Lung (tissue), 11 donors: ENCODE measurements at regions not wholly inside any gene's neighbourhood (a gene's known extent, or its start where the extent isn't known, plus 50 kb on each side); places are given as distances from the start of the nearest gene placed in this dataset.

Experiments
- ATAC-seq: fragments of 200-7000 bp; cut with Tn5 transposase; one replicate; pipeline ENCODE4 v1.9.1; 2020; ENCODE audit warnings: moderate number of reproducible peaks; ENCODE audit not compliant: insufficient read depth, low FRiP score
- DNase-seq, 3 donors: peaks; one replicate each; pipeline ENCODE4 v3.0.0-alpha.2; 2013 to 2017
- H3K27ac ChIP-seq, 2 donors: one replicate each; pipeline ENCODE4 v1.5.1; 2013; ENCODE audit warnings: mild to moderate bottlenecking in 2 of 2, moderate library complexity in 2 of 2, control low read depth in 1 of 2, inconsistent platforms in 1 of 2, low read depth in 1 of 2, low read length in 1 of 2
- H3K27me3 ChIP-seq, 3 donors: one replicate each; pipeline ENCODE4 v1.5.1; 2013; ENCODE audit warnings: low read length in 2 of 3; ENCODE audit not compliant: control insufficient read depth in 3 of 3, insufficient read depth in 3 of 3
- H3K36me3 ChIP-seq, 4 donors: one replicate each; pipeline ENCODE4 v1.5.1; 2013; ENCODE audit warnings: low read length in 4 of 4, mild to moderate bottlenecking in 1 of 4, moderate library complexity in 1 of 4; ENCODE audit not compliant: control insufficient read depth in 4 of 4, insufficient read depth in 4 of 4
- H3K4me1 ChIP-seq, 5 donors: one replicate each; pipeline ENCODE4 v1.5.1; 2013; ENCODE audit warnings: low read length in 5 of 5, mild to moderate bottlenecking in 2 of 5, moderate library complexity in 1 of 5; ENCODE audit not compliant: control insufficient read depth in 5 of 5, insufficient read depth in 5 of 5
- H3K4me3 ChIP-seq: one replicate; pipeline ENCODE4 v1.5.1; 2013; ENCODE audit warnings: mild to moderate bottlenecking, control low read depth, moderate library complexity
- H3K9ac ChIP-seq, 2 donors: one replicate each; pipeline ENCODE4 v1.5.1; 2013; ENCODE audit warnings: low read length in 2 of 2, control low read depth in 1 of 2; ENCODE audit not compliant: insufficient read depth in 1 of 2
- H3K9me3 ChIP-seq, 4 donors: one replicate each; pipeline ENCODE4 v1.5.1; 2013; ENCODE audit warnings: low read length in 3 of 4, mild to moderate bottlenecking in 1 of 4, moderate library complexity in 1 of 4; ENCODE audit not compliant: control insufficient read depth in 4 of 4, insufficient read depth in 3 of 4
- WGBS, 2 donors: extraction: QIAGEN DNeasy Blood & Tissue Kit; methylation state at CpG; one replicate each; pipeline ENCODE4 v1.1.7; 2013; 5-methylcytosine and 5-hydroxymethylcytosine counted together
- TF ChIP-seq, protein P1 (sequence below): IDR thresholded peaks from 2 replicates; pipeline ENCODE4 v1.5.1; 2012; ENCODE audit warnings: mild to moderate bottlenecking; ENCODE audit errors: control extremely low read depth, extremely low read depth
- donor health status: control.
- donor health status: control.
- donor health status: Bipolar disorder and iron deficiency.
- donor health status: healthy.
- donor health status: DM: yes; HTN: yes; CAD: no.

DNA sequence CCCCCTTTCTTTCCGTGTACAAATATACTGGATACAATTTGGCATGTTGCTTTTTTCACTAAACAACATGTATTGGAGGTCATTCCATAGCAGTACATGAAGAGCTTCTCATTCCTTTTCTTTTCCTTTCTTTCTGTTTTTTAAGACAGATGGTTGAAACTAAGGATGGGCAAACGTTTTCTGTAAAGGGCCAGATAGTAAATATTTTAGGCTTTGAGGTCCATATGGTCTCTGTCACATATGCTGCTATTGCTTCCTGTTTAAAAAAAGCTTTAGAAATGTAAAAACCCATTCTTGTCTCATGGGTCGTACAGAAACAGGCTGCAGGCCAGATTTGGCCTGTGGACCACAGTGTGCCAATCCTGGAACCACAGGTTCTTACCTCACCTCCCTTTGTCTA, 160.1 kb downstream of the ACER2 start:
- DNase-seq = peak; percentile 19 to 72 (median 36)
- TF ChIP-seq, protein P1, sequence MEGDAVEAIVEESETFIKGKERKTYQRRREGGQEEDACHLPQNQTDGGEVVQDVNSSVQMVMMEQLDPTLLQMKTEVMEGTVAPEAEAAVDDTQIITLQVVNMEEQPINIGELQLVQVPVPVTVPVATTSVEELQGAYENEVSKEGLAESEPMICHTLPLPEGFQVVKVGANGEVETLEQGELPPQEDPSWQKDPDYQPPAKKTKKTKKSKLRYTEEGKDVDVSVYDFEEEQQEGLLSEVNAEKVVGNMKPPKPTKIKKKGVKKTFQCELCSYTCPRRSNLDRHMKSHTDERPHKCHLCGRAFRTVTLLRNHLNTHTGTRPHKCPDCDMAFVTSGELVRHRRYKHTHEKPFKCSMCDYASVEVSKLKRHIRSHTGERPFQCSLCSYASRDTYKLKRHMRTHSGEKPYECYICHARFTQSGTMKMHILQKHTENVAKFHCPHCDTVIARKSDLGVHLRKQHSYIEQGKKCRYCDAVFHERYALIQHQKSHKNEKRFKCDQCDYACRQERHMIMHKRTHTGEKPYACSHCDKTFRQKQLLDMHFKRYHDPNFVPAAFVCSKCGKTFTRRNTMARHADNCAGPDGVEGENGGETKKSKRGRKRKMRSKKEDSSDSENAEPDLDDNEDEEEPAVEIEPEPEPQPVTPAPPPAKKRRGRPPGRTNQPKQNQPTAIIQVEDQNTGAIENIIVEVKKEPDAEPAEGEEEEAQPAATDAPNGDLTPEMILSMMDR = no peak
- Histone ChIP-seq H3K36me3 (no peaks in the 10 kb centered on the region), H3K9me3 (no peaks in the 10 kb centered on the region), H3K9ac (no peak overlapping the region), H3K4me1 (peaks cover 0 to 11% (median 0%) of the 10 kb centered on the region in 5 donors), H3K27me3 (no peaks in the 10 kb centered on the region), H3K27ac (no peak overlapping the region), H3K4me3 (no peak overlapping the region)
- no peak for ATAC-seq
- 34 to 55% methylated on average over 3 of the region's 3 CpGs for WGBS, 2 donors

DNA sequence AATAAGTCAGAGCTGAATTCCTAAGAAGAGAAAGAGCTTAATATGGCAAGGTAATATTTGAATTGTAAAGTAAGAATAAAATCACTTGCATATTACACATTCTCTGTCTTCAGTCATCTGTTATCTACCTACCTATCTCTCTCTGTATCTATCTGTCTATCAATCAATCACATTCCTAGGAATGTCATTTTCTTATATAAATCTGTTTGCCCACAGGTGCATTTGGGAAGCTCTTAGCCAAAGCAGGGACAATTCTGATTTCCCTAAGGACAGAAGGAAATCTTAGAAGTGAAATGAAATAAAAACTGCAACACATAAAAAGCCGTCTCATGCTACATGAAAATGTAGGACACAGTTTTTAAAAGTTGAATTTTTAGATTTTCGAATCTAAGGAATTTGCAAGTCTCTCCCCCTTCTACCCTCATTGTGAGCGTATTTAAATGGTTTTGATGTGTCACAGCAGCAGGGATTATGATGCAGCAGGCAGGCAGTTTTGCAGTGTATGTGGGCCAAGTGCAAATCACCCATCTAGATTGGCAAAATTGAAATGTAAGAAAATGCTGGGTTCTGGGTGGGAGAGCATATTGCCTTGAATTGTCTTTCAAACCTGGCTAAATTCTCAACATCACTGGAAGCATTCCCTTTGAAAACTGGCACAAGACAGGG, 155.7 kb downstream of the ACER2 start:
- Histone ChIP-seq H3K36me3 (no peaks in the 10 kb centered on the region), H3K27me3 (no peaks in the 10 kb centered on the region)

DNA sequence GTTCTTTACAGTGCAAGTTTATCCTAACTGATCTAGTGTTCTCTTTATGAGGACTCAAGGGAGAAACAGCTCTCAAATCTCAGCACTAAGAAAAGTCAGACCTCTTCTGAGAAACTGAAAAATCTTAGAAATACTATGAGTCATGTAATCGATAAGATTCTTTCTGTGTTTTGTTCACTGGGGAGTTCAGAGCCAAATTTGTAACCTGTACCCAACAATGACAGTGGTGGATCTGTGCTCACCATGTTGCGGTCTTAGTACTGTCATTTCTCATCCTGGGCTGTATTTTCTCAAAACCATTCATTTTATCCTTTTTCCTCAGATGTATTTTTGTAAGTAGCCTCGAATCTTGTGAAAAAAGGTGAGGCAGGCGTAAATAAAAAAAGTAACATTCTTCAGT, 146.4 kb downstream of the ACER2 start:
- TF ChIP-seq, protein P1 = no peak
- H3K4me3 ChIP-seq = no peak overlapping the region
- H3K9me3 ChIP-seq = peaks cover 0 to 6% (median 2%) of the 10 kb centered on the region in 4 donors
- no peaks in the 10 kb centered on the region for H3K4me1 ChIP-seq
- ATAC-seq (no peak), DNase-seq (no peak)
- no peaks in the 10 kb centered on the region for H3K36me3 ChIP-seq
- 89 to 93% methylated on average over 4 of the region's 4 CpGs for WGBS, 2 donors
- H3K9ac ChIP-seq = no peak overlapping the region
- H3K27me3 ChIP-seq = no peaks in the 10 kb centered on the region
- H3K27ac ChIP-seq = no peak overlapping the region

More for the DNA sequence above, 155.7 kb downstream of the ACER2 start:
- Histone ChIP-seq H3K4me1 (peaks cover 0 to 11% (median 0%) of the 10 kb centered on the region in 5 donors), H3K9ac (no peak overlapping the region), H3K4me3 (no peak overlapping the region), H3K9me3 (no peaks in the 10 kb centered on the region), H3K27ac (no peak overlapping the region)
- ATAC-seq (no peak), DNase-seq (no peak)
- WGBS, 2 donors = 83 to 87% methylated on average over 3 of the region's 3 CpGs
- TF ChIP-seq, protein P1 = no peak

DNA sequence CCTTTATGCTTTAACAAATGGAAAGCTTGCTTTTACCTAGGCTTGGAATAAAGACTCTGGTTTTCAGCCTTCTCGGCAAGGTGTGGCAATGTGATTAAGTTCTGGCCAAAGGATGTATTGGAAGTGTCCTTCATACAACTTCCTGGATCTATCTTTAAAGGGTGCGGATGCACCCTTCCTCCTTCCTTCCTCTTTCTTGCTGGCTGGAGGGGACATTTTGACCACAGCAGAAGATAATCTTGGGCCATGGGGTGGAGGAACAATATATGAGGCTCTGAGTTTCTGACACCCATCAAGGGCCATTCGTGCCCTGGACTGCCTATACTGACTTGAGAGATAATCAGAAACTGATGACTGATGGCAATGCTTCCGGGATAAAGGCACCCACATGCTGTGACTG, 145.7 kb downstream of the ACER2 start:
- Histone ChIP-seq H3K27me3 (no peaks in the 10 kb centered on the region), H3K9ac (no peak overlapping the region), H3K27ac (no peak overlapping the region), H3K4me1 (no peaks in the 10 kb centered on the region), H3K4me3 (no peak overlapping the region), H3K36me3 (no peaks in the 10 kb centered on the region), H3K9me3 (peaks cover 0 to 6% (median 2%) of the 10 kb centered on the region in 4 donors)
- TF ChIP-seq, protein P1 = no peak
- 59 to 60% methylated on average over 4 of the region's 4 CpGs for WGBS, 2 donors
- DNase-seq (no peak), ATAC-seq (no peak)
